ENCODE measurements at regions not wholly inside any gene's neighbourhood (a gene's known extent, or its start where the extent isn't known, plus 50 kb on each side); places are given as distances from the start of the nearest gene placed in this dataset.
"Not testable (repeated sequence)": the region's sequence is repeated elsewhere in the genome, so short reads cannot be mapped to it uniquely, and the experiment has no call there.

DNA sequence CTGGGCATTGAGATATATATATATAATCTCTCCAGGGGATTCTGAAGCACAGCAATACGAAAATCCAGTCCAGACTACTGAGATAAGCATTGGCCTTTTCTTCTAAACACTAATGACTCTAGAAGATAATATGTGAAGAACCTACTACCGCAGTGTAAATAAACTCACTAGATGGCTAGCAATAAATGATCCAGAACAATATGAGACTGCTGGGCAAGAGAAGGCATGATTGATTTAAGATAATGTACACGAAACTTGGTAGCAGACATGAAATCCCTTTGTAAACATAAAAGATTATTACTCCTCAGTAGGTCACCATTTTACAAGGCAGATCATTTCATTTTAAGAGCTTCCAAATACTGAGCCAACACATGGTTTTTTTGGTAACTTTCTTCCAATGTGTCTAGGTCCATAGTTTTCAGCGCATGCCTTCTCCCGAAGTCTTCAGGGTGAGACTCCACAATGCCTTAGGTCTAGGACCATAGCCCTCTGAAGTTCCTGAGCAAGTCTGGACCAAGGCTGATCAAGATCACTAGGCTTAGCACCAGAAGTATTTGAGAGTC is 193.2 kb downstream of the LRRN1 start:
- H3K4me3 ChIP-seq (ENCODE audit: control insufficient read depth in 1 of 7, extremely low read depth in 1 of 7, insufficient read depth in 4 of 7, low read depth in 2 of 7, low read length in 6 of 7) = no peak overlapping the region
- WGBS (ENCODE audit: insufficient coverage) = 100% methylated on average over 2 of the region's 5 CpGs
- no peaks in the 10 kb centered on the region for H3K36me3 ChIP-seq (ENCODE audit: control insufficient read depth in 4 of 4, insufficient read depth in 4 of 4, low read length in 3 of 4)
- no peaks in the 10 kb centered on the region for H3K27me3 ChIP-seq (replicated peaks in 2 of 5; ENCODE audit: control insufficient read depth in 4 of 5, insufficient read depth in 5 of 5, low read length in 4 of 5)
- H3K4me1 ChIP-seq (ENCODE audit: control extremely low read depth in 1 of 4, control insufficient read depth in 4 of 4, insufficient read depth in 4 of 4, low read length in 3 of 4) = no peaks in the 10 kb centered on the region
- ChIA-PET POLR2A (no interaction called here), CTCF (interaction anchor here (1.4 kb wide), 1 partner anchor 300 kb away, joined by 3 read pairs; no protein-coding TSS in a partner anchor)
- DNase-seq = no peak
- peaks cover 0 to 3% (median 0%) of the 10 kb centered on the region in 5 experiments for H3K9me3 ChIP-seq (ENCODE audit: control extremely low read depth in 1 of 5, control insufficient read depth in 4 of 5, insufficient read depth in 2 of 5, low read depth in 1 of 5, low read length in 4 of 5)
- no peak overlapping the region for H3K27ac ChIP-seq (ENCODE audit: insufficient read depth in 1 of 2, low read depth in 1 of 2, low read length in 2 of 2, poor library complexity in 1 of 2, severe bottlenecking in 2 of 2)

DNA sequence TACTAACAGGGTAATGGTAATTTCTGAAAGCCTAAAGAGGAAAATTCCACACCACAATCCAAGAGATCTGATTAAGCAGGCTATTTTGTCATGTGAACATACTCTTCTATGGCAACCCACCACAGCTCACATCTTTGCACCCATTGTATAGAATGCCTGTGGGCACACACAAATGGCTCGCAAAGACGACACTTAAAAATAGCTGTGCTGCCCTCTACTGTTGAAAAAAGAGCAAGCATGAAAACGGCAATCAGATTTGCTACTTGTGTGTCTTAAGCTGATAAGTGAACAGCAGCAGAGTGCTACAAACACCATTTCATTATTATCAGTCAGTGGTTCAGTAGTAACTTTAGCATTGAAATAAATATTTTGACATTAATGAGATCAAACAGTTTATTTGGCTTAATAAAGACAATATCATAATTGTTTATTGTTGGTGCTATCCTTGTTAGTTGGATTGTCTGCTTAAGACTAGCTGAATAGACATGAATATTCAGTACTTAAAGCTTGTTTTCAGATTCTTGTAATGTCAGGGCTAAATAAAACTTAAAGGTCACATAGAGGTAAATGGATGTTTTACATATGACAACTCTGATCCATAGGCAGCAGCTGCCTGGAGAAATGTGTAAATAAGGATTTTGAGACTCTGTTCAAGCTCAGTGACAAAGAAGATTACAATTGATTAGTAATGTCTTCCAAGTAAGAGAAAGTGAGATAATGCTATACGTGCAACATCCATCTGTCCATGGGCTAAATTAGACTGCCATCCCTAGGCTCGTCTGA is 199.1 kb downstream of the LRRN1 start:
- Histone ChIP-seq H3K4me1 (ENCODE audit: control extremely low read depth in 1 of 4, control insufficient read depth in 4 of 4, insufficient read depth in 4 of 4, low read length in 3 of 4) (no peaks in the 10 kb centered on the region), H3K4me3 (ENCODE audit: control insufficient read depth in 1 of 7, extremely low read depth in 1 of 7, insufficient read depth in 4 of 7, low read depth in 2 of 7, low read length in 6 of 7) (no peak overlapping the region), H3K9me3 (ENCODE audit: control extremely low read depth in 1 of 5, control insufficient read depth in 4 of 5, insufficient read depth in 2 of 5, low read depth in 1 of 5, low read length in 4 of 5) (peaks cover 0 to 3% (median 0%) of the 10 kb centered on the region in 5 experiments), H3K27me3 (replicated peaks in 2 of 5; ENCODE audit: control insufficient read depth in 4 of 5, insufficient read depth in 5 of 5, low read length in 4 of 5) (no peaks in the 10 kb centered on the region), H3K27ac (ENCODE audit: insufficient read depth in 1 of 2, low read depth in 1 of 2, low read length in 2 of 2, poor library complexity in 1 of 2, severe bottlenecking in 2 of 2) (no peak overlapping the region), H3K36me3 (ENCODE audit: control insufficient read depth in 4 of 4, insufficient read depth in 4 of 4, low read length in 3 of 4) (no peaks in the 10 kb centered on the region)
- CTCF ChIA-PET = interaction anchor here (0.9 to 4.0 kb wide), 15 partner anchors 9 to 812 kb away, joined by 3 to 28 read pairs (median 6); no protein-coding TSS in a partner anchor
- 100% methylated on average over 2 of the region's 5 CpGs for WGBS (ENCODE audit: insufficient coverage)
- POLR2A ChIA-PET = interaction anchor here (0.6 kb wide), 1 partner anchor 1022 kb away, joined by 3 read pairs; no protein-coding TSS in a partner anchor
- DNase-seq = peak; percentile 62 to 75 (median 72)

DNA sequence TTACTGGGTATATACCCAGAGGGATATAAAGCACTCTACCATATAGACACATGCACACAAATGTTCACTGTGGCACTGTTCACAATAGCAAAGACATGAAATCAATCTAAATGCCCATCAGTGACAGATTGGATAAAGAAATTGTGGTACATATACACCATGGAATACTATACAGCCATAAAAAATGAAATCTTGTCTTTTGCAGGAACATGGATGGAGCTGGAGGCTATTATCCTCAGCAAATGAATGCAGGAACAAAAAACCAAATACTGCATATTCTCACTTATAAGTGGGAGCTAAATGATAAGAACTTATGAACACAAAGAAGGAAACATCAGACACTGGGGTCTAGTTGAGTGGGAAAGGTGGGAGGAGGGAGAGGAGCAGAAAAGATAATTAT is 200.1 kb downstream of the LRRN1 start:
- DNase-seq; H3K27ac ChIP-seq (ENCODE audit: insufficient read depth in 1 of 2, low read depth in 1 of 2, low read length in 2 of 2, poor library complexity in 1 of 2, severe bottlenecking in 2 of 2); H3K36me3 ChIP-seq (ENCODE audit: control insufficient read depth in 4 of 4, insufficient read depth in 4 of 4, low read length in 3 of 4); H3K4me1 ChIP-seq (ENCODE audit: control extremely low read depth in 1 of 4, control insufficient read depth in 4 of 4, insufficient read depth in 4 of 4, low read length in 3 of 4); POLR2A ChIA-PET; H3K27me3 ChIP-seq (replicated peaks in 2 of 5; ENCODE audit: control insufficient read depth in 4 of 5, insufficient read depth in 5 of 5, low read length in 4 of 5); H3K4me3 ChIP-seq (ENCODE audit: control insufficient read depth in 1 of 7, extremely low read depth in 1 of 7, insufficient read depth in 4 of 7, low read depth in 2 of 7, low read length in 6 of 7); H3K9me3 ChIP-seq (ENCODE audit: control extremely low read depth in 1 of 5, control insufficient read depth in 4 of 5, insufficient read depth in 2 of 5, low read depth in 1 of 5, low read length in 4 of 5): not testable (repeated sequence)
- CTCF ChIA-PET = interaction anchor here (3.5 to 4.0 kb wide), 2 partner anchors 10 to 799 kb away, joined by 13 to 28 read pairs; no protein-coding TSS in a partner anchor

DNA sequence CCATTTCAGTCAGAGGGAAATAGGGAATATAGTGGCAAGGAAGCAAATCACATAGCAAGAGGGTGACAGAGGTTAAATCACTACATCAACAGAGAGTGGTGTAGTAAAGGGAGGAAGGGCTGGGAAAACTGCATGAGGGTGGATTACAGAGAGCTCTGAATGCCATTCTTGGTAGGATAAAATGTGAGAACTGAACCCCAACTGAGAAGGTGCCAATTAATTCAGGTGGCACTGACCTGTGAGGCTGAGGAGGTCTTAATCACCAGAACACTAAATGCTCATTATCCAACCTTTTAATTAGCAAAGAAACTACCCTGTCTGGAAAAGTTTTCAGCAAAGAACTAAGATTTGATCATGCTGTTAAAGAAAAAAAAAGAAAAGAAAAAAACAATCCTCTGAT is 202.7 kb downstream of the LRRN1 start:
- POLR2A ChIA-PET = no interaction called here
- DNase-seq = no peak
- H3K27me3 ChIP-seq (replicated peaks in 2 of 5; ENCODE audit: control insufficient read depth in 4 of 5, insufficient read depth in 5 of 5, low read length in 4 of 5) = no peaks in the 10 kb centered on the region
- H3K9me3 ChIP-seq (ENCODE audit: control extremely low read depth in 1 of 5, control insufficient read depth in 4 of 5, insufficient read depth in 2 of 5, low read depth in 1 of 5, low read length in 4 of 5) = no peaks in the 10 kb centered on the region
- H3K4me3 ChIP-seq (ENCODE audit: control insufficient read depth in 1 of 7, extremely low read depth in 1 of 7, insufficient read depth in 4 of 7, low read depth in 2 of 7, low read length in 6 of 7) = no peak overlapping the region
- CTCF ChIA-PET = no interaction called here
- H3K36me3 ChIP-seq (ENCODE audit: control insufficient read depth in 4 of 4, insufficient read depth in 4 of 4, low read length in 3 of 4) = no peaks in the 10 kb centered on the region
- H3K27ac ChIP-seq (ENCODE audit: insufficient read depth in 1 of 2, low read depth in 1 of 2, low read length in 2 of 2, poor library complexity in 1 of 2, severe bottlenecking in 2 of 2) = no peak overlapping the region
- no peaks in the 10 kb centered on the region for H3K4me1 ChIP-seq (ENCODE audit: control extremely low read depth in 1 of 4, control insufficient read depth in 4 of 4, insufficient read depth in 4 of 4, low read length in 3 of 4)

DNA sequence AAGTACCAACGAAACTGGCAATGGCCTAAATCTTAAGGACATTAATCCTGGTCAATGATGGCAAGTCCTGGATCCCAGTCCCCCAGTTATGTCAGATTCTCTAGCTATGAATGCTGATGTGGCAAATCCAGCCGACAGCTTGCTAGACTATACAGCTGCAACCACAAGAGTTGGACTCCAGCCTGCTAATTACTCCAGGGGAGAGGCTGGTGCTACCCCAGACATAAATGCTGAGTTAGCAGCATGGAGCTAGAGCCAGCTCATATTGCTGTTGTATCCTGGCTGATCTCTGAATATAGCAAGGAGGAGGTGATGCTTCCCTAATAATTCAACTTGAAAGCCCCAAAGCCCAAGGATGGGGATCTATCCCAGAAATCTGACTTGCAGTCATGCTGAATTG is 207.1 kb downstream of the LRRN1 start:
- H3K4me3 ChIP-seq (ENCODE audit: control insufficient read depth in 1 of 7, extremely low read depth in 1 of 7, insufficient read depth in 4 of 7, low read depth in 2 of 7, low read length in 6 of 7) = no peak overlapping the region
- 95% methylated on average over 2 of the region's 2 CpGs for WGBS (ENCODE audit: insufficient coverage)
- H3K27me3 ChIP-seq (replicated peaks in 2 of 5; ENCODE audit: control insufficient read depth in 4 of 5, insufficient read depth in 5 of 5, low read length in 4 of 5) = no peaks in the 10 kb centered on the region
- no peak overlapping the region for H3K27ac ChIP-seq (ENCODE audit: insufficient read depth in 1 of 2, low read depth in 1 of 2, low read length in 2 of 2, poor library complexity in 1 of 2, severe bottlenecking in 2 of 2)
- no peak for DNase-seq
- CTCF ChIA-PET = no interaction called here
- no peaks in the 10 kb centered on the region for H3K4me1 ChIP-seq (ENCODE audit: control extremely low read depth in 1 of 4, control insufficient read depth in 4 of 4, insufficient read depth in 4 of 4, low read length in 3 of 4)
- H3K36me3 ChIP-seq (ENCODE audit: control insufficient read depth in 4 of 4, insufficient read depth in 4 of 4, low read length in 3 of 4) = no peaks in the 10 kb centered on the region
- POLR2A ChIA-PET = no interaction called here
- H3K9me3 ChIP-seq (ENCODE audit: control extremely low read depth in 1 of 5, control insufficient read depth in 4 of 5, insufficient read depth in 2 of 5, low read depth in 1 of 5, low read length in 4 of 5) = no peaks in the 10 kb centered on the region

DNA sequence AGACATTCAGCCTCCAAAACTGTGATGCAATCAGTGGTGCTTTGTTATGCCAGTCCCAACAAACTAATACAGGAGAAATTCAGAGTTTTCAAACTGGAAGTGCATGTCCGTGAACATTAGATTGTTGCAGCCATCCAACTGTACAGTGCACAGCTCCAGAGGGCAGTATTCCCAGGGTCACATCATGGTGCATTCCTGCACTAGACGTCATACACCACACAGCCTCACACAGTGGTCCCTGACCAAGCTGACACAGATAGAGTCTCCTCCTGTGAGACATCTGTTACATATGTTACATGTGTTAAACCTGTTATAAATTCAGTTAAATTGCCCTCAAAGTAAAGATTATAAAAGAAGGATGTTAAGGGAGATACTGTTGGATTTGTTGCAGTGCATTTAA is 209.0 kb downstream of the LRRN1 start:
- Histone ChIP-seq H3K36me3 (ENCODE audit: control insufficient read depth in 4 of 4, insufficient read depth in 4 of 4, low read length in 3 of 4) (no peaks in the 10 kb centered on the region), H3K9me3 (ENCODE audit: control extremely low read depth in 1 of 5, control insufficient read depth in 4 of 5, insufficient read depth in 2 of 5, low read depth in 1 of 5, low read length in 4 of 5) (peaks cover 0 to 1% (median 0%) of the 10 kb centered on the region in 5 experiments), H3K27me3 (replicated peaks in 2 of 5; ENCODE audit: control insufficient read depth in 4 of 5, insufficient read depth in 5 of 5, low read length in 4 of 5) (no peaks in the 10 kb centered on the region), H3K27ac (ENCODE audit: insufficient read depth in 1 of 2, low read depth in 1 of 2, low read length in 2 of 2, poor library complexity in 1 of 2, severe bottlenecking in 2 of 2) (no peak overlapping the region), H3K4me3 (ENCODE audit: control insufficient read depth in 1 of 7, extremely low read depth in 1 of 7, insufficient read depth in 4 of 7, low read depth in 2 of 7, low read length in 6 of 7) (no peak overlapping the region), H3K4me1 (ENCODE audit: control extremely low read depth in 1 of 4, control insufficient read depth in 4 of 4, insufficient read depth in 4 of 4, low read length in 3 of 4) (no peaks in the 10 kb centered on the region)
- POLR2A ChIA-PET = no interaction called here
- no peak for DNase-seq
- CTCF ChIA-PET = interaction anchor here (1.4 to 2.1 kb wide), 2 partner anchors 9 to 10 kb away, joined by 7 to 13 read pairs; no protein-coding TSS in a partner anchor
- WGBS (ENCODE audit: insufficient coverage) = 100% methylated on average over 1 of the region's 2 CpGs

DNA sequence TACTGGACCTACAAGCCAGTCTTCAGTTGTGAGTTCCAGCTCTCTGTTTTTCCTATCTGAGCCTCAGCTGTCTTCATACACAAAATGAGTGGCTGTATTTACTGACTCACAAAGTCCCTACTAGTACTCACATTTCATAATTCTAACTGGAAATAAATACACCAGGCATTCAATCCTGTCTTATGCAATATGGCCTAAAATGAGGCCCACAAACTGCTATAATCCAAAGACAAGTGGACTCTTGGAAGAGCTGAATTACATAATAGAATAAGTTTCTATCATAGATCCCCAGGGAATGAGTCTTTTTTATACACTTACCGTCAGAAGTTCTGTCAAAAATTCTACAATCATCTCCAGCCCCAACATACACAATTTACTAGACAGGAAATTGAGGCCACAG is 211.9 kb downstream of the LRRN1 start:
- Histone ChIP-seq H3K4me3 (ENCODE audit: control insufficient read depth in 1 of 7, extremely low read depth in 1 of 7, insufficient read depth in 4 of 7, low read depth in 2 of 7, low read length in 6 of 7) (no peak overlapping the region), H3K27ac (ENCODE audit: insufficient read depth in 1 of 2, low read depth in 1 of 2, low read length in 2 of 2, poor library complexity in 1 of 2, severe bottlenecking in 2 of 2) (no peak overlapping the region), H3K9me3 (ENCODE audit: control extremely low read depth in 1 of 5, control insufficient read depth in 4 of 5, insufficient read depth in 2 of 5, low read depth in 1 of 5, low read length in 4 of 5) (peaks cover 0 to 1% (median 0%) of the 10 kb centered on the region in 5 experiments), H3K4me1 (ENCODE audit: control extremely low read depth in 1 of 4, control insufficient read depth in 4 of 4, insufficient read depth in 4 of 4, low read length in 3 of 4) (peaks cover 0 to 10% (median 4%) of the 10 kb centered on the region in 4 experiments), H3K27me3 (replicated peaks in 2 of 5; ENCODE audit: control insufficient read depth in 4 of 5, insufficient read depth in 5 of 5, low read length in 4 of 5) (no peaks in the 10 kb centered on the region), H3K36me3 (ENCODE audit: control insufficient read depth in 4 of 4, insufficient read depth in 4 of 4, low read length in 3 of 4) (no peaks in the 10 kb centered on the region)
- DNase-seq = no peak
- ChIA-PET CTCF (no interaction called here), POLR2A (no interaction called here)
- WGBS (ENCODE audit: insufficient coverage) = no CpG with 5 or more reads among the region's 1 CpG
